Neural crest cell (in vitro differentiated cells): ENCODE measurements at regions not wholly inside any gene's neighbourhood (a gene's known extent, or its start where the extent isn't known, plus 50 kb on each side); places are given as distances from the start of the nearest gene placed in this dataset.

Experiments
- DNase-seq: peaks from one replicate; pipeline ENCODE4 v3.0.0; 2021; ENCODE audit warnings: low read depth, mixed read lengths, low spot score
- H3K27ac Mint-ChIP-seq: one replicate; pipeline ENCODE4 v1.8.0; 2021; ENCODE audit warnings: mild to moderate bottlenecking, mixed read lengths; ENCODE audit not compliant: unreplicated experiment
- H3K27me3 Mint-ChIP-seq: 2 replicates; pipeline ENCODE4 v1.8.0; 2021; ENCODE audit warnings: low read depth, mild to moderate bottlenecking, mixed read lengths
- H3K36me3 Mint-ChIP-seq: 2 replicates; pipeline ENCODE4 v1.8.0; 2021; ENCODE audit warnings: low read depth, mild to moderate bottlenecking, mixed read lengths
- H3K4me1 Mint-ChIP-seq: 2 replicates; pipeline ENCODE4 v1.8.0; 2021; ENCODE audit warnings: mixed read lengths
- H3K4me3 Mint-ChIP-seq: one replicate; pipeline ENCODE4 v1.8.0; 2021; ENCODE audit warnings: mild to moderate bottlenecking, mixed read lengths
- H3K9me3 Mint-ChIP-seq: 2 replicates; pipeline ENCODE4 v1.8.0; 2021; ENCODE audit warnings: mixed read lengths
- TF ChIP-seq, protein P1 (sequence below): fragments of 200-600 bp; sonication (generic); conservative IDR thresholded peaks from 2 replicates; pipeline ENCODE4 v1.5.0; 2021; ENCODE audit warnings: antibody characterized with exemption, mild to moderate bottlenecking

DNA sequence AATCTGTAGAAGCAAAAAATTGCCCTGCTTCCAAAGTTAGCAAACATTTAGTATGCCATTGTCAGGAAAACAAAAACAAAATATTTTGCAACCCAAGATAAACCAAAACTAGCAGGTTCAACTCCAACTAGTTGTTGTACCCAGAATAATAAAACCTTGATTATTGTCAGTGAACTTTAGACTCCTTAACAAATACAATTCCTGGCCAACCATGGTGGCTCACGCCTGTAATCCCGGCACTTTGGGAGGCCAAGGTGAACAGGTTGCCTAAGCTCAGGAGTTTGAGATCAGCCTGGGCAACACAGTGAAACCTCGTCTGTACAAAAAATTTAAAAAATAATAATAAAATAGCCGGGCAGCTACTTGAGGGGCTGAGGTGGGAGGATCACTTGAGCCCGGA lies 53.6 kb upstream of the EPCAM start:
- H3K27me3 Mint-ChIP-seq = no peaks in the 10 kb centered on the region
- H3K9me3 Mint-ChIP-seq = no peaks in the 10 kb centered on the region
- peaks cover 16% of the 10 kb centered on the region for H3K4me1 Mint-ChIP-seq
- H3K36me3 Mint-ChIP-seq = no peaks in the 10 kb centered on the region
- no peak overlapping the region for H3K4me3 Mint-ChIP-seq
- TF ChIP-seq, protein P1, sequence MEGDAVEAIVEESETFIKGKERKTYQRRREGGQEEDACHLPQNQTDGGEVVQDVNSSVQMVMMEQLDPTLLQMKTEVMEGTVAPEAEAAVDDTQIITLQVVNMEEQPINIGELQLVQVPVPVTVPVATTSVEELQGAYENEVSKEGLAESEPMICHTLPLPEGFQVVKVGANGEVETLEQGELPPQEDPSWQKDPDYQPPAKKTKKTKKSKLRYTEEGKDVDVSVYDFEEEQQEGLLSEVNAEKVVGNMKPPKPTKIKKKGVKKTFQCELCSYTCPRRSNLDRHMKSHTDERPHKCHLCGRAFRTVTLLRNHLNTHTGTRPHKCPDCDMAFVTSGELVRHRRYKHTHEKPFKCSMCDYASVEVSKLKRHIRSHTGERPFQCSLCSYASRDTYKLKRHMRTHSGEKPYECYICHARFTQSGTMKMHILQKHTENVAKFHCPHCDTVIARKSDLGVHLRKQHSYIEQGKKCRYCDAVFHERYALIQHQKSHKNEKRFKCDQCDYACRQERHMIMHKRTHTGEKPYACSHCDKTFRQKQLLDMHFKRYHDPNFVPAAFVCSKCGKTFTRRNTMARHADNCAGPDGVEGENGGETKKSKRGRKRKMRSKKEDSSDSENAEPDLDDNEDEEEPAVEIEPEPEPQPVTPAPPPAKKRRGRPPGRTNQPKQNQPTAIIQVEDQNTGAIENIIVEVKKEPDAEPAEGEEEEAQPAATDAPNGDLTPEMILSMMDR = no peak
- no peak for DNase-seq
- H3K27ac Mint-ChIP-seq = no peak overlapping the region

DNA sequence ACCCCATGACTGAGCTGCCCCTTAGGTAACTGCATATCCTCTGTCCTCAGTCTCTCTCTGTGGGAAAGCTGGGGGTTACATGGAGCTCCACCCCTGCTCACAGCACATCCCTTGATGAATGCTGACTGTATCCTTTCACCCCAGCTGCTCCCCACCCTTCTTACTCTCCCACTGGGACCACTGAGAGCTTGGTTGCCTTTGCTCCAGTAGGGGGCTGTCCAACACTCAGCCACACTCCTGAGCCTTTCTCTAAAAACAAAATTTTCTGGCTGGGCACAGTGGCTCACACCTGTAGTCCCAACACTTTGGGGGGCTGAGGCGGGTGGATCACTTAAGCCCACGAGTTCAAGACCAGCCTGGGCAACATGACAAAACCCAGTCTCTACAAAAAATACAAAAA lies 55.4 kb upstream of the EPCAM start:
- Mint-ChIP-seq H3K4me3 (no peak overlapping the region), H3K9me3 (no peaks in the 10 kb centered on the region), H3K4me1 (peaks cover 29% of the 10 kb centered on the region), H3K27me3 (no peaks in the 10 kb centered on the region), H3K36me3 (no peaks in the 10 kb centered on the region), H3K27ac (no peak overlapping the region)
- TF ChIP-seq, protein P1 = no peak
- DNase-seq = no peak

DNA sequence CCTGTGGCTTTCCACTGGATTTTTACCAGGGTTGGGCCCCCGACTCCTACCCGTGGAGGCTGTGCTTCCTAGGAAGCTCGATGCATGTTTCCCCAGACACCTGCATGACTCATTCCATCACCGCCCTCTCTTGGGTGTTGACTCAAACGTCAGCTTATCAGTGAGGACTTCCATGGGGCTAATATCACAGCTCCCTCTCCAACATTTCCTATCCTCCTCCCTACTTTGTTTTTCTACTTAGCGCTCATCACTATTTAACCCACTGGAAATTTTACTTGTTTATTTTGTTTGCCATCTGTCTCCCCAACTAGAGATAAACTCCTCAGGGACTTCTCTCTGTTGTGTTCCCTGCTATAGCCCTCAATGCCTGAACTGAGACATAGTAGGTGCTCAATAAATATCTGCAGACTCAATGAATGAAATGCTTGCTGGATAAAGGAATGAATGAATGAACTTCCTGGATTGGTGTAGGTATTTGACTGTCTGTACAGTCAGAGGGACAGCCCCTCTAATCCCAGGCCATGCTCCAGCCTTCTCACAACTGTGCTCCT lies 55.9 kb upstream of the EPCAM start:
- TF ChIP-seq, protein P1 = no peak
- no peak for DNase-seq
- Mint-ChIP-seq H3K9me3 (no peaks in the 10 kb centered on the region), H3K4me1 (peaks cover 29% of the 10 kb centered on the region), H3K36me3 (no peaks in the 10 kb centered on the region), H3K4me3 (no peak overlapping the region), H3K27ac (no peak overlapping the region), H3K27me3 (no peaks in the 10 kb centered on the region)

DNA sequence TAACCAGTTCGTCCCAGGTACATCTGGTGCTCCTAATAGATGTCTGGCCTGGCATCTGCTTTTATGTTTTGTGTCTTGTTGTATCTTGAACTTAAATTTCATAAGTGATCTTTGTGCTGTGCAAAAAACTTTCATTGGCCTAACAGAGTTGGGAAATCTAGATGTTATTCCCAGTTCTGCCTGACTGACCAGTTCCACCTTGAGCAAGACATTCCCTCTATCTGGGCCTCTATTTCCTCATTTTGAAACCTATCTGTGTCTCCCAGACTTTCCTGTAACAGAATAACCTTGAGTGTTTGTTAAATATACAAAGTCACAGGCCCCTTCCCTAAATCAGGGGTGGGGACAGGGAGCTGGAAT lies 56.6 kb upstream of the EPCAM start:
- Mint-ChIP-seq H3K9me3 (no peaks in the 10 kb centered on the region), H3K4me3 (no peak overlapping the region), H3K27ac (no peak overlapping the region), H3K27me3 (no peaks in the 10 kb centered on the region), H3K4me1 (peaks cover 29% of the 10 kb centered on the region), H3K36me3 (no peaks in the 10 kb centered on the region)
- no peak for DNase-seq
- TF ChIP-seq, protein P1 = no peak

DNA sequence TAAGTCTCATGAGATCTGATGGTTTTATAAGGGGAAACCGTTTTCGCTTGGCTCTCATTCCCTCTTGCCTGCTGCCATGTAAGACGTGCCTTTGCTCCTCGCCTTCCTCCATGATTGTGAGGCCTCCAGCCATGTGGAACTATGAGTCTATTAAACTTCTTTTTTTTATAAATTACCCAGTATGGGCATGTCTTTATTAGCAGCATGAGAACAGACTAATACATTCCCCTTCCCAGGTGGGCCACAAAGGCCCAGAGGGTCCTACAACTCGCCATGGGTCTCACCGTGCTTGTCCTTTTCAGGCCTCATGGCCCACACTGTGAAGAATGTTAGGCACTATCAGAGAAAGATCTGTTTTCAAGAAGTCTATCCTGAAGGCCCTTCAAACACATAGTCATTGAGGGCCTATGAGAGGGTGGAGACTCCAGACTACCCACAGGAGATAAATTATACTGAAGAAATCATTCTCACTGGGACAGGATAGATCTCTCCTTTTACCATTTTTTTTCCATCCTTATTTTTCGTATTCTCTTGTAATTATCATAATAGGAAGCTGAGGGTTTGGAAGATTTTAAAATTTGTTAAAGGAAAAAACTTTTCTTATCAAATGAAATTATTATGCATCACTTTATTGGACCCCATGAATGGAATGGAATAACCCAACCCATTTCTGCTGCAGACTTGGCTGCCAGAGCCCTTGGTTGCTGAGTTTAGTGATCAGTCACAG lies 57.2 kb upstream of the EPCAM start:
- TF ChIP-seq, protein P1 = no peak
- no peak overlapping the region for H3K27ac Mint-ChIP-seq
- no peak for DNase-seq
- H3K4me1 Mint-ChIP-seq = peaks cover 29% of the 10 kb centered on the region
- H3K27me3 Mint-ChIP-seq = no peaks in the 10 kb centered on the region
- H3K36me3 Mint-ChIP-seq = no peaks in the 10 kb centered on the region
- H3K4me3 Mint-ChIP-seq = no peak overlapping the region
- H3K9me3 Mint-ChIP-seq = no peaks in the 10 kb centered on the region
